ENCODE measurements at regions not wholly inside any gene's neighbourhood (a gene's known extent, or its start where the extent isn't known, plus 50 kb on each side); places are given as distances from the start of the nearest gene placed in this dataset.

- TF ChIP-seq CTCF (IDR thresholded peaks at IDR 0.05): no peak
- no peak for TF ChIP-seq POLR2A (IDR thresholded peaks at IDR 0.05)
Measured at GRCh38 chr5:112106878-112107277, 312.2 kb downstream of the EPB41L4A start.

Data from prostate gland (tissue), 2 donors.